ENCODE measurements at regions not wholly inside any gene's neighbourhood (a gene's known extent, or its start where the extent isn't known, plus 50 kb on each side); places are given as distances from the start of the nearest gene placed in this dataset.
"Not testable (repeated sequence)": the region's sequence is repeated elsewhere in the genome, so short reads cannot be mapped to it uniquely, and the experiment has no call there.

DNA sequence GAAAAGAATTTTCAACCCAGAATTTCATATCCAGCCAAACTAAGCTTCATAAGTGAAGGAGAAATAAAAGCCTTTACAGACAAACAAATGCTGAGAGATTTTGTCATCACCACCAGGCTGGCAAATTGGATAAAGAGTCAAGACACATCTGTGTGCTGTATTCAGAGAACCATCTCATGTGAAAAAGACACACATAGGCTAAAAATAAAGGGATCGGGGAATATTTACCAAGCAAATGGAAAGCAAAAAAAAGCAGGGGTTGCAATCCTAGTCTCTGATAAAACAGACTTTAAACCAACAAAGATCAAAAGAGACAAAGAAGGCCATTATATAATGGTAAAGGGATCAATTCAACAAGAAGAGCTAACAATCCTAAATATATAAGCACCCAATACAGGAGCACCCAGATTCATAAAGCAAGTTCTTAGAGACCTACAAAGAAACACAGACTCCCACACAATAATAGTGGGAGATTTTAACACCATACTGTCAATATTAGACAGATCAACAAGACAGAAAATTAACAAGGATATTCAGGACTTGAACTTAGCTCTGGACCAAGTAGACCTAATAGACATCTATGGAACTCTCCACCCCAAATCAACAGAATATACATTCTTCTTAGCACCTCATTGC lies 55.9 kb upstream of the ACSM6 start:
- FAIRE-seq; DNase-seq (ENCODE audit: low spot score in 2 of 2): not testable (repeated sequence)

DNA sequence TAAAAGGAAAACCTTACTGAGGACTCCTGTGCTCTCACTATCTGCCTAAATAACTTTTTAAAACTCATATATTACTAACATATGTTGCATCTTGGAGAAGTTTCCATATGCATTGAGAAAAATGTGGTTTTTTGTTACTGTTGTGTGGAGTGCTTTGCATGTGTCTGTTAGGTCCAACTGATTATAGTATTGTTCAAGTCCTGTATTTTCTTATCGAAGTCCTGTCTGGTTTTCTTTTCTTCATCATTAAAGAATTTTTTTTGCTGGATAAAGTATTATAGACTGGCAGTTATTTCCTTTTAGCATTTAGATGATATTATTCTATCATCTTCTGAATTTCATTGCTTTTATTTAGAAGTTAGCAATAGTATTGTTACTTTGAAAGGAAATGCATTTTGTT lies 59.5 kb upstream of the ACSM6 start:
- FAIRE-seq (no peak), DNase-seq (ENCODE audit: low spot score in 2 of 2) (no peak)

DNA sequence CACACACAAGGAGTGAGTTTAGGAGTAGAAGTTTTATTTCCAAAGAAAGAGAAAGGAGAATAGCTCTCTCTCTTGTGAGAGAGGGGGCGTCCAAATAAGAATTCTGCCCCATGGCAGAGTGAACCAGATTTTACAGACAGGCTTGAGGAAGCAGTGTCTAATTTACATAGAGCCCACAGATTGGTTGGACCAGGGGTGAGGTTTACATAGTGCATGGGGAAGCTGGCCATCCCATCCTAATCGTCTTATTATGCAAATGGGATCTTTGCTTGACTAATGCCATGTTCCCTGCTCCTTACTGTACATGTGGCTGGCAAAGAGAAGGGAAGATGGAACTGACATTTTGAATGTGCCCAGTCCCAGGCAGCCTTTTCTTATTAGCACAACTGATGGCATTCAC lies 60.0 kb upstream of the ACSM6 start:
- FAIRE-seq (no peak), DNase-seq (ENCODE audit: low spot score in 2 of 2) (no peak)

DNA sequence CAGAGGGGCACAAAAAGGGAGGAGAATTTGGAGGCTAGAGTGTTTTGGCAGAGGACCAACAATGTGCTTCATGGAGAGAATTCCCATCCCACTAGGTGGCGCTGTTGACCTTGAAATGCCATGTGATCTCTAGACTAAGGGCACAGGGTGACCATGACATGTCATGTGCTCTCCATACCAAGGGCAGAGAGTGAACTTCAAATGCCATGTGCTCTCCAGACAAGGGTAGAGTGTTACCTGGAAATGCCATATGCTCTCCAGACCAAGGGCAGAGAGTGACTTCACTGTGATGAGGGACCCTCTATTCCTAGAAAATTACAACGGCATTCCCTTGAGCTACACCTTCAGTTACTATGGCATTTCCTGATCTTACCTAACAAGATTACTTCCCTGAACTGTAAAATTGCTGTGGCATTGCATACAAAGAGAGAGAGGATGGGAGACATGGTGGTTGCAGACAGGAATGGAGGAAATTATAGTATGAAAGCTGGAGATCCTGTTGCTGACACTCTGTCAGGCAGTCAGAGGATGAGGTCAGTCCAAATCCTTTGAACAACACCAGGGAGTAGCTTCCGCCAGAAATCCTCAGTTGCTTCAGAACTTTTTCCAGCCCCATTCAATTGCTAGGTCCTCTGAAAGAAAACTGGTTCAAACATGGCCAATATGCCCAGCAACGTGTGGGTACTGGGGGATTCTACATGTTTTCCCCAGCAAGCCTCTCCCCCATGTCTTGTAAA lies 60.9 kb upstream of the ACSM6 start:
- no peak for FAIRE-seq
- peak in 1 of 2 donors; percentile 4 for DNase-seq (ENCODE audit: low spot score in 2 of 2)

DNA sequence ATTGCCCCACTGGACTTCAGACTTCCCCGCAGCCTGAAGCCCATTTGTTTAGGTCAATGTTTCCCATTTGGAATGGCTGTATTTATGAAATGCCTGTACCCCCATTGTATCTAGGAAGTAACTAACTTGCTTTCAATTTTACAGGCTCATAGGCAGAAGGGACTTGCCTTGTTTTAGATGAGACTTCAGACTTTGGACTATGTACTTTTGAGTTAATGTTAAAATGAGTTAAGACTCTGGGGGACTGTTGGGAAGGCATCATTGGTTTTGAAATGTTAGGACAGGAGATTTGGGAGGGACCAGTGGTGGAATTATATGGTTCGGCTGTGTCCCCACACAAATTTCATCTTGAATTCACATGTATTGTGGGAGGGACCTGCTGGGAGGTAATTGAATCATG lies 61.1 kb upstream of the CYP2C8 start:
- DNase-seq (ENCODE audit: low spot score in 2 of 2); FAIRE-seq: not testable (repeated sequence)

DNA sequence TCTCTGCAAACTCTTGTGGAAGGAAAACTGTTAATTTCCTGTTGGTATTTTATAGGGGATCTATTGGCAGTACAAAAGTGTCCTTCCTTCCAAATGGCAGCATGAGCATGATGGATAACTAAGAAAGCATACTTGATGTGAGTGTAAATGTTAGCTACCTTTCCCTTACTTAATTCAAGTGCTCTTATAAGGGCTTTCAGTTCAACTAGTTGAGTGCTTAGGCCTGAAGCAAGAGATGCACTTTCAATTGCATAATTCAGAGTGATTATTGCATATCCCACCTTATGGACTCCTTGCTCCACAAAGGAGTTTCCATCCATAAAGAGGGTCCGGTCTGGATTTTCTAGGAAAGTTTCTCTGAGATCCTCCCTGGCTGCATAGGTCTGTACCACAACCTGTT lies 56.3 kb upstream of the CYP2C8 start:
- DNase-seq (ENCODE audit: low spot score in 2 of 2) (no peak), FAIRE-seq (no peak)

DNA sequence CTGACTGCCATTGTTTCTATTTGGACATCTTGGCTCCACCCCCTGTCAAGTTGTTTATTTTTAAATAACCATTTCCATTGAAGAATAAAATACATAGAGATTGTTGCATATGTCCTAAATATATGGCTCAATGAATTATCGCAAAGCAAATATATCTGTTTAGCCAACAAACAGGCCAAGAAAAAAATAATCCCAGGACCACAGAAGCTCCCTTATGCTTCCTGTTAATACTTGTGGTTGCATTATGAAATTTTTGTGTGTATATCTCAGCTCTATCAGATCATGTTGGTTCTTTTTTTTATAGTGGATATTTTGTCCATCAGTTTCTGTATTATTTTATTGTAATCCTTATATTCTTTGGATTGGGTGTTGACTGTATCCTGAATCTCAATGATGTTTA lies 53.4 kb upstream of the CYP2C8 start:
- DNase-seq (ENCODE audit: low spot score in 2 of 2) = no peak
- FAIRE-seq = no peak

DNA sequence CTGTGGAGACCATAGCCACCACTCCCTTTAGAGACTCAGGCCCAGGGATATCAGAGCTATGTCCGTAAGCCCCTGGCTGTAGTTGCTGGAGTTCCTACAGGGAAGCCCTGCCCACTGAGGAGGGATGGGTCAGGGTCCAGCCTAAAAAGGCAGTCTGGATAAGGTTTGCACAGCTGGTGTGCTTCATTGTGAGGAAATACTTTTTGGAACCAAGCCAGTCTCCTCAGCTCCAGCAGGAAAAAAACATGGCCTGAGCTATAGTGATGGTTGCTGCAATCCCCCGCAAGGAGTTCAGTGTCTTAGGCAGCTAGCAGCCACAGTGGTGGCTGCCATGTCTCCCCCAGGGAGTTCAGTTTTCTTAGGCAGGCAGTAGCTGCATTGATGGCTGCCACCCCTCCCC lies 52.6 kb upstream of the CYP2C8 start:
- FAIRE-seq = no peak
- no peak for DNase-seq (ENCODE audit: low spot score in 2 of 2)

All from frontal cortex (tissue), 3 donors.